ENCODE measurements at regions not wholly inside any gene's neighbourhood (a gene's known extent, or its start where the extent isn't known, plus 50 kb on each side); places are given as distances from the start of the nearest gene placed in this dataset.

DNA sequence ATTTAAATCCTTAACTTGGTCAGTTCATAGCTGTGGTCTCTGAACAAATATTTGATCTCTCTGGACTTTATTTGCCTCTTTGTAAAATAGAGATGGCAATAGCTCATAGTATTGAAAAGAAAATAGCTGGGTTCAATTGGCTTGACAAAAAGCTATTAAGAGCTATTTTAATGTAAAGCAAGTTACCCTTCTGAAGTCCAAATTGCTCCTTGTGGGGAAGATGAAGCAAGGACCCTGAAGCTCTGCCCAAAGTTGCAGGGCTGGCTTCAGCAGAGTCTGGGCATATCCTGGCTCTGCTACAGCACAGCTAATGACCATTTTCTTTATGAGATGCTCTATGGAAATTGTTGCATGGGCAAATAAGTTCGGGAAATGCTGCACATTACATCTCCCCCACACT lies 484.5 kb downstream of the TDRD3 start:
- H3K27me3 ChIP-seq: no peaks in the 10 kb centered on the region
- no peak for ATAC-seq
- WGBS, 2 donors (ENCODE audit: low coverage in 1 of 2): 57% methylated on average over 1 of the region's 1 CpG; no CpG with 5 or more reads in 1 of the 2 donors
- no peak overlapping the region for H3K4me3 ChIP-seq
- no peaks in the 10 kb centered on the region for H3K4me1 ChIP-seq
- no peaks in the 10 kb centered on the region for H3K36me3 ChIP-seq
- H3K9me3 ChIP-seq: no peaks in the 10 kb centered on the region
- no peak for TF ChIP-seq POLR2AphosphoS5 (IDR thresholded peaks at IDR 0.05)
- TF ChIP-seq, protein P1, sequence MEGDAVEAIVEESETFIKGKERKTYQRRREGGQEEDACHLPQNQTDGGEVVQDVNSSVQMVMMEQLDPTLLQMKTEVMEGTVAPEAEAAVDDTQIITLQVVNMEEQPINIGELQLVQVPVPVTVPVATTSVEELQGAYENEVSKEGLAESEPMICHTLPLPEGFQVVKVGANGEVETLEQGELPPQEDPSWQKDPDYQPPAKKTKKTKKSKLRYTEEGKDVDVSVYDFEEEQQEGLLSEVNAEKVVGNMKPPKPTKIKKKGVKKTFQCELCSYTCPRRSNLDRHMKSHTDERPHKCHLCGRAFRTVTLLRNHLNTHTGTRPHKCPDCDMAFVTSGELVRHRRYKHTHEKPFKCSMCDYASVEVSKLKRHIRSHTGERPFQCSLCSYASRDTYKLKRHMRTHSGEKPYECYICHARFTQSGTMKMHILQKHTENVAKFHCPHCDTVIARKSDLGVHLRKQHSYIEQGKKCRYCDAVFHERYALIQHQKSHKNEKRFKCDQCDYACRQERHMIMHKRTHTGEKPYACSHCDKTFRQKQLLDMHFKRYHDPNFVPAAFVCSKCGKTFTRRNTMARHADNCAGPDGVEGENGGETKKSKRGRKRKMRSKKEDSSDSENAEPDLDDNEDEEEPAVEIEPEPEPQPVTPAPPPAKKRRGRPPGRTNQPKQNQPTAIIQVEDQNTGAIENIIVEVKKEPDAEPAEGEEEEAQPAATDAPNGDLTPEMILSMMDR (IDR thresholded peaks at IDR 0.05): no peak
- no peak for TF ChIP-seq EP300 (IDR thresholded peaks at IDR 0.05)
- TF ChIP-seq POLR2A (IDR thresholded peaks at IDR 0.05): no peak
- H3K27ac ChIP-seq: no peak overlapping the region

GRCh38 chr13:60873116-60873515 lies 476.1 kb downstream of the TDRD3 start:
- H3K36me3 ChIP-seq: no peaks in the 10 kb centered on the region
- no peaks in the 10 kb centered on the region for H3K9me3 ChIP-seq
- TF ChIP-seq, protein P1 (IDR thresholded peaks at IDR 0.05): no peak
- TF ChIP-seq POLR2AphosphoS5 (IDR thresholded peaks at IDR 0.05) (no peak), EP300 (IDR thresholded peaks at IDR 0.05) (no peak)
- H3K27me3 ChIP-seq: no peaks in the 10 kb centered on the region
- ATAC-seq: no peak
- 33 to 57% methylated on average over 1 to 2 of the region's 2 CpGs for WGBS, 2 donors (ENCODE audit: low coverage in 1 of 2)
- no peak overlapping the region for H3K4me3 ChIP-seq
- H3K27ac ChIP-seq: no peak overlapping the region
- no peaks in the 10 kb centered on the region for H3K4me1 ChIP-seq

DNA sequence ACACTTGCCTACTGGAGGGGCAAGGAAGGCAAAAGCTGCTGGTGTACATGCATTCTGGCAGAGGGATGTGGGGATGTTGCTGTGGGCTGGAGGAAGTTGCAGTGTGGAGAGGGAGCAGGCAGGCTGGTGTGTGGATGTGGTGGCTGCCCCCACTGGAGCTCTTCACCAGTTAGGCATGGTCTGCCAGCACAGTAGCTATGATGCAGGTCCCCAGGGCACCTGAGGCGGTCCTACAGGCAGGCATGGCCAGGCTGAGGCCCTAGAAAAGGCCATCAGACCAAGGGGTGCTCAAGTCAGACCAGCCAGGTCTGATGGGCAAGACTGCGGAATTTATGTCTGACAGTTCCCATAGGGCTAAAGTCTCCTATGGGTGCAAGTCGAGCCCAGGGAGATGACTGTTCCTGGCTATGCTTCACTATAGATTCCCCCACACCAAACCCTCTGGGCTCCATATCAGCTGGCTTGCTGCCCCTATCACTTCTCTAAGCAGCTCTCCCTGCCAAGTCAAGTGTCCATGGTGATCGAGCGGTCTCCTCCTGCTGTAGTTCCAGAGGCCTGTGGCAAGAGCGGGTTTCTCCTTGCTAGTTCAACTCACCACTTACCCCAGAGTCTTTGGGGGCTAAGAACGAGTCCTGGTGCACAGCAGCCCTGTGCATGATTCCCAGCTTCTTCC lies 473.1 kb downstream of the TDRD3 start:
- WGBS, 2 donors (ENCODE audit: low coverage in 1 of 2): 82% methylated on average over 6 of the region's 7 CpGs; no CpG with 5 or more reads in 1 of the 2 donors
- H3K4me3 ChIP-seq: no peak overlapping the region
- H3K27ac ChIP-seq: no peak overlapping the region
- no peaks in the 10 kb centered on the region for H3K27me3 ChIP-seq
- TF ChIP-seq POLR2A (IDR thresholded peaks at IDR 0.05) (no peak), EP300 (IDR thresholded peaks at IDR 0.05) (no peak)
- TF ChIP-seq, protein P1 (IDR thresholded peaks at IDR 0.05): no peak
- H3K4me1 ChIP-seq: no peaks in the 10 kb centered on the region
- no peaks in the 10 kb centered on the region for H3K36me3 ChIP-seq
- H3K9me3 ChIP-seq: peaks cover 0 to 15% (median 0%) of the 10 kb centered on the region in 3 donors
- no peak for ATAC-seq

DNA sequence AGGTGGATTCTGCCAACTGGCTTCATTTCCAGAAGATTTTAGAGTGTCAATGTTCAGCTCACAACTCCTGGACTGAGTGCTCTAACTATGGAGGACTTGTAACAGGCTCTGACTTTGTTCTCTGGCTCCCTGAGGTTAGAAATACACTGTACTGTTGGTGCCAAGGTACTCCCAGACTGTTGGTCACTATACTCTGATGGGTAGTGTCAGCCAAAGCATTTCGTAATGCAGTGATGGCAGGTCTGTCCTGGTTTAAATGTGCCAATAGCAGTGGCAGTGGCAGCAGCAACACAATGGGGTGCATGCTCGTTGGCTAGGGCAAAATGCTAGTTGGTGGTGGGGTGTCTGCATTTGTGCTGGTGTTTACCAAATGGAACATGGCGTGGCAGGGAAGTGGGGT lies 472.2 kb downstream of the TDRD3 start:
- WGBS, 2 donors (ENCODE audit: low coverage in 1 of 2): no CpG with 5 or more reads among the region's 3 CpGs
- Histone ChIP-seq H3K27ac (no peak overlapping the region), H3K36me3 (no peaks in the 10 kb centered on the region), H3K9me3 (peaks cover 0 to 15% (median 0%) of the 10 kb centered on the region in 3 donors), H3K4me1 (no peaks in the 10 kb centered on the region), H3K4me3 (no peak overlapping the region), H3K27me3 (no peaks in the 10 kb centered on the region)
- TF ChIP-seq POLR2AphosphoS5 (IDR thresholded peaks at IDR 0.05): no peak
- no peak for TF ChIP-seq POLR2A (IDR thresholded peaks at IDR 0.05)
- TF ChIP-seq EP300 (IDR thresholded peaks at IDR 0.05): no peak
- TF ChIP-seq, protein P1 (IDR thresholded peaks at IDR 0.05): no peak
- ATAC-seq: no peak

DNA sequence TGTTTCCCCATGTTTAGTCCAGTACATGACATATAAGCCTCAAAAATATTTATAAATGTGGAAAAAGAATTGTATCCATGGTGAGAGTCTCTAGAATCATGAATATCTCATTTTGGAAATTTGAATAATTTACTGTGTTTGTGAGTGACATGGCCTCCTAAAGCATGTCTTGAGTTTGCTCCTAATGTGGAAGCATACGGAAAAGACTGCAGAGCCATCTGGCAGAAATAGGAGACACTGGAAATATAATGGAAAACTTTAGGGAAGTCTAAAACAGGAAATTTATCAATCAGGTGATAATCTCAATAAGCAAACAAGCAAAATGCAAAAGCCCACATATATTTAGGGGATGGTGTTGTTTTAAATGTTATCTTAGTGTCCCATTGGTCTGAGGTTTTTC lies 465.0 kb downstream of the TDRD3 start:
- 67 to 69% methylated on average over 1 of the region's 1 CpG for WGBS, 2 donors (ENCODE audit: low coverage in 1 of 2)
- Histone ChIP-seq H3K27me3 (no peaks in the 10 kb centered on the region), H3K4me3 (no peak overlapping the region), H3K4me1 (no peaks in the 10 kb centered on the region), H3K27ac (no peak overlapping the region), H3K9me3 (peaks cover 0 to 15% (median 0%) of the 10 kb centered on the region in 3 donors), H3K36me3 (no peaks in the 10 kb centered on the region)
- no peak for TF ChIP-seq POLR2AphosphoS5 (IDR thresholded peaks at IDR 0.05)
- TF ChIP-seq EP300 (IDR thresholded peaks at IDR 0.05): no peak
- TF ChIP-seq, protein P1 (IDR thresholded peaks at IDR 0.05): no peak
- TF ChIP-seq POLR2A (IDR thresholded peaks at IDR 0.05): no peak
- no peak for ATAC-seq

Data from gastroesophageal sphincter (tissue), 4 donors.